ENCODE measurements at regions not wholly inside any gene's neighbourhood (a gene's known extent, or its start where the extent isn't known, plus 50 kb on each side); places are given as distances from the start of the nearest gene placed in this dataset.
"Not testable (repeated sequence)": the region's sequence is repeated elsewhere in the genome, so short reads cannot be mapped to it uniquely, and the experiment has no call there.

- Mint-ChIP-seq H3K9me3 (peaks cover 50% of the 10 kb centered on the region), H3K27ac (no peak overlapping the region), H3K27me3 (ENCODE audit: insufficient read depth) (no peaks in the 10 kb centered on the region), H3K36me3 (ENCODE audit: low read depth) (peaks cover 4% of the 10 kb centered on the region; the same call in 1 of the 2 replicates), H3K4me3 (no peak overlapping the region), H3K4me1 (ENCODE audit: low read depth) (no peaks in the 10 kb centered on the region)
- no peak for TF ChIP-seq CTCF (IDR thresholded peaks at IDR 0.05)
- DNase-seq, result no peak
Measured at GRCh38 chr14:106460916-106461315, 934.5 kb downstream of the TMEM121 start.

GRCh38 chr14:106466483-106466882 lies 940.1 kb downstream of the TMEM121 start:
- not testable (repeated sequence) for H3K4me1 Mint-ChIP-seq (ENCODE audit: low read depth); H3K27ac Mint-ChIP-seq; H3K27me3 Mint-ChIP-seq (ENCODE audit: insufficient read depth); H3K4me3 Mint-ChIP-seq; H3K36me3 Mint-ChIP-seq (ENCODE audit: low read depth); DNase-seq
- peaks cover 43% of the 10 kb centered on the region for H3K9me3 Mint-ChIP-seq

- H3K36me3 Mint-ChIP-seq (ENCODE audit: low read depth); H3K4me1 Mint-ChIP-seq (ENCODE audit: low read depth); H3K27me3 Mint-ChIP-seq (ENCODE audit: insufficient read depth); H3K4me3 Mint-ChIP-seq; DNase-seq; H3K27ac Mint-ChIP-seq: not testable (repeated sequence)
- H3K9me3 Mint-ChIP-seq, result peaks cover 35% of the 10 kb centered on the region
Measured at GRCh38 chr14:106468869-106469268, 942.5 kb downstream of the TMEM121 start.

GRCh38 chr14:106470028-106470427 lies 943.6 kb downstream of the TMEM121 start:
- DNase-seq; H3K27me3 Mint-ChIP-seq (ENCODE audit: insufficient read depth); H3K27ac Mint-ChIP-seq; H3K36me3 Mint-ChIP-seq (ENCODE audit: low read depth); H3K4me1 Mint-ChIP-seq (ENCODE audit: low read depth); H3K4me3 Mint-ChIP-seq: not testable (repeated sequence)
- H3K9me3 Mint-ChIP-seq, result peaks cover 35% of the 10 kb centered on the region

GRCh38 chr14:106474261-106475028 lies 948.1 kb downstream of the TMEM121 start:
- not testable (repeated sequence) for DNase-seq; H3K27me3 Mint-ChIP-seq (ENCODE audit: insufficient read depth); H3K4me1 Mint-ChIP-seq (ENCODE audit: low read depth); H3K27ac Mint-ChIP-seq; H3K36me3 Mint-ChIP-seq (ENCODE audit: low read depth); H3K4me3 Mint-ChIP-seq
- peaks cover 13% of the 10 kb centered on the region; the same call in 1 of the 2 replicates for H3K9me3 Mint-ChIP-seq

GRCh38 chr14:106475214-106475613 lies 948.8 kb downstream of the TMEM121 start:
- H3K27ac Mint-ChIP-seq; H3K27me3 Mint-ChIP-seq (ENCODE audit: insufficient read depth); H3K9me3 Mint-ChIP-seq; H3K4me3 Mint-ChIP-seq; H3K36me3 Mint-ChIP-seq (ENCODE audit: low read depth); DNase-seq; H3K4me1 Mint-ChIP-seq (ENCODE audit: low read depth): not testable (repeated sequence)

- not testable (repeated sequence) for H3K4me3 Mint-ChIP-seq; H3K36me3 Mint-ChIP-seq (ENCODE audit: low read depth); H3K9me3 Mint-ChIP-seq; DNase-seq; H3K27me3 Mint-ChIP-seq (ENCODE audit: insufficient read depth); H3K27ac Mint-ChIP-seq; H3K4me1 Mint-ChIP-seq (ENCODE audit: low read depth)
Measured at GRCh38 chr14:106477600-106477999, 951.2 kb downstream of the TMEM121 start.

- not testable (repeated sequence) for H3K27ac Mint-ChIP-seq; H3K4me1 Mint-ChIP-seq (ENCODE audit: low read depth); H3K27me3 Mint-ChIP-seq (ENCODE audit: insufficient read depth); H3K9me3 Mint-ChIP-seq; H3K4me3 Mint-ChIP-seq; H3K36me3 Mint-ChIP-seq (ENCODE audit: low read depth); DNase-seq
Measured at GRCh38 chr14:106480287-106480686, 953.9 kb downstream of the TMEM121 start.

- not testable (repeated sequence) for H3K27me3 Mint-ChIP-seq (ENCODE audit: insufficient read depth); H3K27ac Mint-ChIP-seq; H3K9me3 Mint-ChIP-seq; H3K4me3 Mint-ChIP-seq; H3K4me1 Mint-ChIP-seq (ENCODE audit: low read depth); H3K36me3 Mint-ChIP-seq (ENCODE audit: low read depth); DNase-seq
Measured at GRCh38 chr14:106482213-106482612, 955.8 kb downstream of the TMEM121 start.

GRCh38 chr14:106487600-106487999 lies 961.2 kb downstream of the TMEM121 start:
- DNase-seq, result no peak
- no peaks in the 10 kb centered on the region for H3K4me1 Mint-ChIP-seq (ENCODE audit: low read depth)
- H3K9me3 Mint-ChIP-seq, result peaks cover 24% of the 10 kb centered on the region
- H3K27ac Mint-ChIP-seq, result no peak overlapping the region
- no peaks in the 10 kb centered on the region for H3K36me3 Mint-ChIP-seq (ENCODE audit: low read depth)
- H3K4me3 Mint-ChIP-seq, result no peak overlapping the region
- H3K27me3 Mint-ChIP-seq (ENCODE audit: insufficient read depth), result no peaks in the 10 kb centered on the region
- TF ChIP-seq CTCF (IDR thresholded peaks at IDR 0.05), result no peak
